HG03457 (cell line): ENCODE measurements at regions not wholly inside any gene's neighbourhood (a gene's known extent, or its start where the extent isn't known, plus 50 kb on each side); places are given as distances from the start of the nearest gene placed in this dataset.

Experiments
- ATAC-seq: cut with Tn5 transposase; IDR thresholded peaks from one replicate; pipeline ENCODE4 v1.9.1; 2021; ENCODE audit warnings: moderate number of reproducible peaks; ENCODE audit not compliant: unreplicated experiment

- no peak for ATAC-seq
Measured at GRCh38 chr3:79847928-79848327, 80.1 kb upstream of the ROBO1 start.

- ATAC-seq: no peak
Measured at GRCh38 chr3:79846148-79846933, 78.5 kb upstream of the ROBO1 start.

GRCh38 chr3:79845546-79845945 lies 77.7 kb upstream of the ROBO1 start:
- ATAC-seq: no peak

- ATAC-seq: no peak
Measured at GRCh38 chr3:79844176-79844575, 76.4 kb upstream of the ROBO1 start.

- ATAC-seq: no peak
Measured at GRCh38 chr3:79843180-79843579, 75.4 kb upstream of the ROBO1 start.

- no peak for ATAC-seq
Measured at GRCh38 chr3:79835701-79836100, 67.9 kb upstream of the ROBO1 start.

GRCh38 chr3:79824166-79824565 lies 56.4 kb upstream of the ROBO1 start:
- no peak for ATAC-seq

- ATAC-seq: no peak
Measured at GRCh38 chr3:79822076-79822475, 54.3 kb upstream of the ROBO1 start.

- no peak for ATAC-seq
Measured at GRCh38 chr3:79820089-79820488, 52.3 kb upstream of the ROBO1 start.

GRCh38 chr3:79818015-79818414 lies 50.2 kb upstream of the ROBO1 start:
- no peak for ATAC-seq
